SHP77 treated with DMSO at 0.1 percent for 48 hours (cell line): ENCODE measurements at regions not wholly inside any gene's neighbourhood (a gene's known extent, or its start where the extent isn't known, plus 50 kb on each side); places are given as distances from the start of the nearest gene placed in this dataset.

ENCODE experiments used
- DNase-seq: peaks from one replicate; lab custom pipeline; 2025; lab: John Stamatoyannopoulos, UW

GRCh38 chr1:219773110-219773509 lies 155.2 kb downstream of the SLC30A10 start:
- no peak for DNase-seq

- no peak for DNase-seq
These were observed 155.9 kb downstream of the SLC30A10 start for GRCh38 chr1:219772265-219773036.

GRCh38 chr1:219771080-219771479 lies 157.3 kb downstream of the SLC30A10 start:
- DNase-seq = no peak

- no peak for DNase-seq
These were observed 150.4 kb upstream of the ZC3H11B start for GRCh38 chr1:219763321-219763720.

GRCh38 chr1:219761208-219761860 lies 148.4 kb upstream of the ZC3H11B start:
- no peak for DNase-seq

GRCh38 chr1:219759095-219759494 lies 146.2 kb upstream of the ZC3H11B start:
- no peak for DNase-seq

GRCh38 chr1:219757890-219758289 lies 145.0 kb upstream of the ZC3H11B start:
- no peak for DNase-seq

- no peak for DNase-seq
These were observed 142.3 kb upstream of the ZC3H11B start for GRCh38 chr1:219755234-219755633.

GRCh38 chr1:219754767-219755166 lies 141.9 kb upstream of the ZC3H11B start:
- no peak for DNase-seq

- DNase-seq = no peak
These were observed 141.0 kb upstream of the ZC3H11B start for GRCh38 chr1:219753914-219754313.

- DNase-seq = no peak
These were observed 139.7 kb upstream of the ZC3H11B start for GRCh38 chr1:219752645-219753044.

GRCh38 chr1:219751870-219752507 lies 139.1 kb upstream of the ZC3H11B start:
- no peak for DNase-seq

GRCh38 chr1:219749370-219749769 lies 136.5 kb upstream of the ZC3H11B start:
- no peak for DNase-seq

- no peak for DNase-seq
These were observed 133.2 kb upstream of the ZC3H11B start for GRCh38 chr1:219746141-219746540.

- DNase-seq = no peak
These were observed 132.0 kb upstream of the ZC3H11B start for GRCh38 chr1:219744652-219745469.

- DNase-seq = no peak
These were observed 128.4 kb upstream of the ZC3H11B start for GRCh38 chr1:219741011-219741970.

GRCh38 chr1:219733511-219734174 lies 120.7 kb upstream of the ZC3H11B start:
- DNase-seq = no peak

GRCh38 chr1:219732814-219733491 lies 120.0 kb upstream of the ZC3H11B start:
- DNase-seq = no peak

- no peak for DNase-seq
These were observed 118.9 kb upstream of the ZC3H11B start for GRCh38 chr1:219731771-219732170.
